ENCODE measurements at regions not wholly inside any gene's neighbourhood (a gene's known extent, or its start where the extent isn't known, plus 50 kb on each side); places are given as distances from the start of the nearest gene placed in this dataset.

- TF ChIP-seq JUND (IDR thresholded peaks at IDR 0.05; ENCODE audit: low read length) (no peak), ATF2 (IDR thresholded peaks at IDR 0.05; ENCODE audit: low read length) (no peak), SUZ12 (IDR thresholded peaks at IDR 0.05; ENCODE audit: low read length) (no peak), HDAC6 (IDR thresholded peaks at IDR 0.05; ENCODE audit: low read depth, low read length) (no peak), YY1 (IDR thresholded peaks at IDR 0.05; ENCODE audit: low read depth, low read length) (no peak), SIN3A (conservative IDR thresholded peaks at IDR 0.05 in 1 of 2, IDR thresholded peaks at IDR 0.05 in 1 of 2; ENCODE audit: low read depth in 1 of 2, low read length in 2 of 2) (no peak), POLR2AphosphoS5 (IDR thresholded peaks at IDR 0.05; ENCODE audit: low read depth, low read length) (no peak)
- WGBS, 2 experiments (ENCODE audit: extremely low coverage in 1 of 2, insufficient coverage in 1 of 2, insufficient read length in 1 of 2, insufficient replicate concordance in 2 of 2, low coverage in 1 of 2, low lambda C conversion rate in 2 of 2, missing lambda C conversion rate in 1 of 2), result 94% methylated on average over 3 of the region's 3 CpGs; no CpG with 5 or more reads in 1 of the 2 experiments
- H3K9me3 ChIP-seq (ENCODE audit: insufficient read depth in 2 of 2, low read depth in 1 of 2, low read length in 1 of 2), result no peaks in the 10 kb centered on the region
- no peak overlapping the region for H2BK15ac ChIP-seq (ENCODE audit: low read length)
- H3K79me1 ChIP-seq (ENCODE audit: low read depth, low read length), result no peaks in the 10 kb centered on the region
- H4K5ac ChIP-seq (ENCODE audit: insufficient read length, low read depth, low read length), result no peak overlapping the region
- no peaks in the 10 kb centered on the region for H3K27me3 ChIP-seq (replicated peaks in 1 of 4; ENCODE audit: control insufficient read depth in 3 of 4, extremely low read depth in 1 of 4, insufficient read depth in 3 of 4, low read length in 3 of 4)
- no peak overlapping the region for H3K23ac ChIP-seq (ENCODE audit: insufficient read length)
- no peaks in the 10 kb centered on the region for H3K79me2 ChIP-seq (ENCODE audit: control insufficient read depth in 1 of 2, insufficient read depth in 2 of 2, low read length in 2 of 2)
- H3K27ac ChIP-seq (ENCODE audit: low read depth, low read length), result no peak overlapping the region
- FAIRE-seq, result no peak
- no peak overlapping the region for H2BK120ac ChIP-seq (replicated peaks; ENCODE audit: low read depth, low read length)
- H3K36me3 ChIP-seq (ENCODE audit: control insufficient read depth in 2 of 4, insufficient read depth in 4 of 4, low read length in 3 of 4), result no peaks in the 10 kb centered on the region
- no peak overlapping the region for H4K91ac ChIP-seq (replicated peaks; ENCODE audit: insufficient read length, low read length)
- H3K14ac ChIP-seq (ENCODE audit: insufficient read length), result no peak overlapping the region
- H3K4me3 ChIP-seq (ENCODE audit: extremely low read depth in 1 of 4, insufficient read depth in 2 of 4, low read depth in 3 of 4, low read length in 4 of 4), result no peak overlapping the region
- H3K23me2 ChIP-seq (ENCODE audit: low read depth, low read length), result no peaks in the 10 kb centered on the region
- no peaks in the 10 kb centered on the region for H4K20me1 ChIP-seq (replicated peaks in 1 of 2; ENCODE audit: control insufficient read depth in 1 of 2, insufficient read depth in 2 of 2, low read length in 2 of 2)
- no peak overlapping the region for H3K18ac ChIP-seq (ENCODE audit: extremely low read depth, low read length)
- no peak overlapping the region for H3K9ac ChIP-seq (replicated peaks in 1 of 4; ENCODE audit: extremely low read depth in 1 of 4, low read depth in 3 of 4, low read length in 3 of 4)
- no peak overlapping the region for H3K4ac ChIP-seq (replicated peaks; ENCODE audit: insufficient read length, low read depth, low read length)
- H3K4me2 ChIP-seq (ENCODE audit: insufficient read depth in 1 of 2, low read depth in 2 of 2, low read length in 2 of 2), result no peak overlapping the region
- H2BK12ac ChIP-seq (ENCODE audit: low read depth, low read length), result no peak overlapping the region
- no peak overlapping the region for H2BK20ac ChIP-seq (ENCODE audit: low read length)
- DNase-seq (ENCODE audit: low read depth in 1 of 2, low spot score in 2 of 2), result no peak
- H4K8ac ChIP-seq (ENCODE audit: extremely low read depth, insufficient read depth, low read length), result no peak overlapping the region
- no peak overlapping the region for H2AK5ac ChIP-seq (ENCODE audit: low read depth, low read length)
- POLR2A ChIA-PET (ENCODE audit: partially characterized antibody), result no interaction called here
- H2AFZ ChIP-seq (ENCODE audit: low read length), result no peak overlapping the region
- CTCF ChIA-PET (ENCODE audit: partially characterized antibody), result interaction anchor here (1.4 kb wide), 1 partner anchor 11 kb away, joined by 3 read pairs; no protein-coding TSS in a partner anchor
- H3K4me1 ChIP-seq (replicated peaks in 1 of 4; ENCODE audit: control insufficient read depth in 3 of 4, insufficient read depth in 4 of 4, low read length in 3 of 4), result no peaks in the 10 kb centered on the region
- H3K56ac ChIP-seq (replicated peaks; ENCODE audit: insufficient read length, low read depth, low read length), result no peak overlapping the region
- H2BK5ac ChIP-seq (ENCODE audit: low read depth, low read length), result no peak overlapping the region
Measured at GRCh38 chr4:164087733-164088132, 593.2 kb downstream of the TMA16 start.

Measured in H1 (cell line).